ENCODE measurements at regions not wholly inside any gene's neighbourhood (a gene's known extent, or its start where the extent isn't known, plus 50 kb on each side); places are given as distances from the start of the nearest gene placed in this dataset.

DNA sequence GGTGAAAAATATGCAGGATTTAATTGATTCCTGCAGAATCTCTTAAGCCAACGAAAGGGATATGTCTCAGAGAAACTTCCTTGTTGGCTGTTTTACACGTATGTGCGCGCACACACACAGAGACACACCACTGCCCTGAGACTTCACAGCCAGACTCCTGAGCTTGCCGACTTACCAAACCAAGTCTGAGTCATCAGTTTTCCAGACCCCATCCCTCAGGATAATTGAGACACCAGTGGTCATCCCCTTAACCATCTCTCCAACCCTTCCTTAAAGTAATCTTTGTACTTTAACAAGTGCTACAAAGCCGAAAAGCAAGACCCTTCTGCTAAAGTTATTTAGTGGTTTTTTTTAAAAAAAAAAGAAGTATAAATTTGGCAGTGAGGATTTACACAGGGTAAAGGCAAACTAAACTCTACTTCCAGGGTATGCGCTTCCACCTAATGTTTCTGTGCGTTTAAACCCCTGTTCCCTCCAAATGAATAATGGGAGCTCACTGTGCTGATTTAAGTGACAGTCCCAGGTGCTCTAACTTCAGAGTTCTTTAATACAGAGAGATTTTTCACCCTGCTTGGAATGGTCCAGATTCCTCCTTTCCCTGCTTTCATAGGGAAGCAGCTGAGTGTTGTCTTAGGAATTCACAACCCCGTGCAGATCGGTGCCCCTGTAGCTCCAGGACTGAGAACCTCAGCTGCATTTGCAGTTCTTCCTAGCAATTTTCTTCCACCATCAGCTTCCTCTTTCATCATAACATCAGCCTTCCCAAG, 198.5 kb downstream of the INHBA start:
- DNase-seq = no peak
- intact Hi-C loops (cut with DNase I, micrococcal nuclease) = no loop called here
- Histone ChIP-seq H3K4me1 (ENCODE audit: insufficient read depth, low read length) (no peaks in the 10 kb centered on the region), H3K4me3 (ENCODE audit: low read length) (no peak overlapping the region), H3K9me3 (ENCODE audit: control insufficient read depth in 1 of 2, insufficient read depth in 1 of 2, low read length in 2 of 2) (no peaks in the 10 kb centered on the region), H3K27me3 (ENCODE audit: control insufficient read depth in 1 of 2, insufficient read depth in 2 of 2, low read length in 2 of 2) (no peaks in the 10 kb centered on the region), H3K27ac (ENCODE audit: low read depth in 1 of 2, low read length in 2 of 2) (no peak overlapping the region), H3K36me3 (ENCODE audit: insufficient read depth, low read length) (no peaks in the 10 kb centered on the region)
- CTCF ChIA-PET = no interaction called here
- no peaks in the 10 kb centered on the region for H3K27me3 Mint-ChIP-seq
- H3K36me3 Mint-ChIP-seq (ENCODE audit: low read depth) = no peaks in the 10 kb centered on the region
- H3K9me3 Mint-ChIP-seq = peaks cover 3% of the 10 kb centered on the region
- POLR2A ChIA-PET = no interaction called here
- TF ChIP-seq, protein P1, sequence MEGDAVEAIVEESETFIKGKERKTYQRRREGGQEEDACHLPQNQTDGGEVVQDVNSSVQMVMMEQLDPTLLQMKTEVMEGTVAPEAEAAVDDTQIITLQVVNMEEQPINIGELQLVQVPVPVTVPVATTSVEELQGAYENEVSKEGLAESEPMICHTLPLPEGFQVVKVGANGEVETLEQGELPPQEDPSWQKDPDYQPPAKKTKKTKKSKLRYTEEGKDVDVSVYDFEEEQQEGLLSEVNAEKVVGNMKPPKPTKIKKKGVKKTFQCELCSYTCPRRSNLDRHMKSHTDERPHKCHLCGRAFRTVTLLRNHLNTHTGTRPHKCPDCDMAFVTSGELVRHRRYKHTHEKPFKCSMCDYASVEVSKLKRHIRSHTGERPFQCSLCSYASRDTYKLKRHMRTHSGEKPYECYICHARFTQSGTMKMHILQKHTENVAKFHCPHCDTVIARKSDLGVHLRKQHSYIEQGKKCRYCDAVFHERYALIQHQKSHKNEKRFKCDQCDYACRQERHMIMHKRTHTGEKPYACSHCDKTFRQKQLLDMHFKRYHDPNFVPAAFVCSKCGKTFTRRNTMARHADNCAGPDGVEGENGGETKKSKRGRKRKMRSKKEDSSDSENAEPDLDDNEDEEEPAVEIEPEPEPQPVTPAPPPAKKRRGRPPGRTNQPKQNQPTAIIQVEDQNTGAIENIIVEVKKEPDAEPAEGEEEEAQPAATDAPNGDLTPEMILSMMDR (IDR thresholded peaks at IDR 0.05) = no peak
- no peak for ATAC-seq (ENCODE audit: poor library complexity)
- H3K4me3 Mint-ChIP-seq = no peak overlapping the region
- no peaks in the 10 kb centered on the region for H3K4me1 Mint-ChIP-seq (ENCODE audit: low read depth)
- no peak overlapping the region for H3K27ac Mint-ChIP-seq

DNA sequence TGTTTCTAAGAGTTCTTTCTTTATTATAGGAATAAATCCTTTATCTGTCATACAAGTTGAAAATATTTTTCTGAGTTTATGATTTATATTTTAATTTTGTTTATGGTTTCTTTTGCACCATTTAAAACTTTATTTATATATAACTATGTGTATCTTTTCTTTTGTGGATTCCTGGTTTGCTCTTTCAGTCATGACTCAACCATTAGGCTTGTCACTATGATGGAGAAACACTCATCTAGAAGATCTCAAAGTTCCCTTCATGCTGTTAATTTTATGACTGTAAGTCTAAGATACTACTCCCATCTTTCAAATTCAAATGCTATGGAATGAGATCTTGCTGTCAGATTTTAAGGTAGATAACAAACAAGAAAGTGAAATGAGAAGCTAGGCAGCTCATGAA, 199.5 kb downstream of the INHBA start:
- Histone ChIP-seq H3K4me3 (ENCODE audit: low read length) (no peak overlapping the region), H3K27me3 (ENCODE audit: control insufficient read depth in 1 of 2, insufficient read depth in 2 of 2, low read length in 2 of 2) (no peaks in the 10 kb centered on the region), H3K4me1 (ENCODE audit: insufficient read depth, low read length) (no peaks in the 10 kb centered on the region), H3K27ac (ENCODE audit: low read depth in 1 of 2, low read length in 2 of 2) (no peak overlapping the region), H3K9me3 (ENCODE audit: control insufficient read depth in 1 of 2, insufficient read depth in 1 of 2, low read length in 2 of 2) (no peaks in the 10 kb centered on the region), H3K36me3 (ENCODE audit: insufficient read depth, low read length) (no peaks in the 10 kb centered on the region)
- CTCF ChIA-PET = no interaction called here
- H3K36me3 Mint-ChIP-seq (ENCODE audit: low read depth) = no peaks in the 10 kb centered on the region
- H3K27me3 Mint-ChIP-seq = no peaks in the 10 kb centered on the region
- H3K4me3 Mint-ChIP-seq = no peak overlapping the region
- peaks cover 3% of the 10 kb centered on the region for H3K9me3 Mint-ChIP-seq
- intact Hi-C loops (cut with DNase I, micrococcal nuclease) = no loop called here
- TF ChIP-seq, protein P1 (IDR thresholded peaks at IDR 0.05) = no peak
- no peaks in the 10 kb centered on the region for H3K4me1 Mint-ChIP-seq (ENCODE audit: low read depth)
- POLR2A ChIA-PET = no interaction called here
- ATAC-seq (ENCODE audit: poor library complexity) (no peak), DNase-seq (no peak)
- no peak overlapping the region for H3K27ac Mint-ChIP-seq

DNA sequence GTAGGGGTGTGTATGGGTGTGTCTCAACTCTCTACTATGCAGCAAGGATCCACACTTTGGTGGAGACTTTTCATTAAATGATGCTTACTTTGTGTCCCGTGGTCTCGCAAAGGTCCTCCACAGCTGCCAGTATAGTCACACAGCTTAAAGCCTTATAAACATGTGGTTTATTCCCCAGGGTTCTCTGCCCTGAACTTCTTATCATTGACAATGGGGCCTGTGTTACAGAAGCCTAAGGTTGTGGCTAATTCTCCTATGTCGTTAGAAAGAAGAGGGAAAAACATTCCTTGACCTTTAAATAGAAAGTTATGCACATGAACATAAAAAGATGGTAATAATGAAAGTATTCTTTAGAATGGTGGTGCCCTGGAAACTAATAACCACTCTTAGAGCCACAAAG, 201.4 kb downstream of the INHBA start:
- CTCF ChIA-PET = no interaction called here
- Mint-ChIP-seq H3K27ac (no peak overlapping the region), H3K9me3 (no peaks in the 10 kb centered on the region), H3K36me3 (ENCODE audit: low read depth) (no peaks in the 10 kb centered on the region), H3K4me1 (ENCODE audit: low read depth) (no peaks in the 10 kb centered on the region), H3K4me3 (no peak overlapping the region), H3K27me3 (no peaks in the 10 kb centered on the region)
- Histone ChIP-seq H3K4me3 (ENCODE audit: low read length) (no peak overlapping the region), H3K27ac (ENCODE audit: low read depth in 1 of 2, low read length in 2 of 2) (no peak overlapping the region), H3K4me1 (ENCODE audit: insufficient read depth, low read length) (no peaks in the 10 kb centered on the region), H3K36me3 (ENCODE audit: insufficient read depth, low read length) (no peaks in the 10 kb centered on the region), H3K27me3 (ENCODE audit: control insufficient read depth in 1 of 2, insufficient read depth in 2 of 2, low read length in 2 of 2) (no peaks in the 10 kb centered on the region), H3K9me3 (ENCODE audit: control insufficient read depth in 1 of 2, insufficient read depth in 1 of 2, low read length in 2 of 2) (no peaks in the 10 kb centered on the region)
- POLR2A ChIA-PET = no interaction called here
- intact Hi-C loops (cut with DNase I, micrococcal nuclease) = no loop called here
- TF ChIP-seq, protein P1 (IDR thresholded peaks at IDR 0.05) = no peak
- DNase-seq (no peak), ATAC-seq (ENCODE audit: poor library complexity) (no peak)
